GM12878 (cell line): ENCODE measurements at regions not wholly inside any gene's neighbourhood (a gene's known extent, or its start where the extent isn't known, plus 50 kb on each side); places are given as distances from the start of the nearest gene placed in this dataset.
"Not testable (repeated sequence)": the region's sequence is repeated elsewhere in the genome, so short reads cannot be mapped to it uniquely, and the experiment has no call there.

Experiments used
- ATAC-seq: fragments of 200-7000 bp; cut with Tn5 transposase; 3 replicates; pipeline ENCODE4 v1.9.1; 2020; ENCODE audit warnings: mild to moderate bottlenecking, moderate library complexity
- BruUV-seq: library from RNA; stranded (reverse); fragments of 400-500 nt; replicated peaks from 2 replicates; lab custom pipeline; 2021; lab: Mats Ljungman, UMichigan
- CTCF ChIA-PET: fragments of 300-600 bp; sonication (Branson Sonifier 250); formaldehyde crosslinking; extraction: SDS; loops from one replicate; lab custom pipeline; 2021; ENCODE audit warnings: inconsistent platforms; lab: Yijun Ruan, JAX
- POLR2A ChIA-PET: fragments of 350-600 bp; formaldehyde crosslinking; extraction: SDS; loops from one replicate; lab custom pipeline; 2021; ENCODE audit warnings: inconsistent platforms; lab: Charles Lee
- RAD21 ChIA-PET: fragments of 300-600 bp; sonication (Branson Sonifier 250); formaldehyde crosslinking; loops from one replicate; lab custom pipeline; 2023; ENCODE audit warnings: antibody characterized with exemption; ENCODE audit not compliant: unreplicated experiment; lab: Charles Lee
- SMC1A ChIA-PET: fragments of 300-600 bp; sonication (Branson Sonifier 250); formaldehyde crosslinking; loops from one replicate; lab custom pipeline; 2023; ENCODE audit not compliant: unreplicated experiment, uncharacterized antibody; lab: Charles Lee
- DNase-seq: peaks from one replicate; pipeline ENCODE4 v3.0.0-alpha.2; 2011; ENCODE audit warnings: low read depth, low spot score
- FAIRE-seq: peaks from 3 replicates; lab custom pipeline; 2011; peaks lifted over from hg19 to GRCh38; lab: Jason Lieb, UNC
- H2AFZ ChIP-seq: 2 replicates; pipeline ENCODE4 v1.6.0; 2011; ENCODE audit warnings: low read depth, low read length, control low read depth; ENCODE audit not compliant: control insufficient read depth
- H3K27ac ChIP-seq: 2 replicates; pipeline ENCODE4 v1.5.1; 2011; ENCODE audit warnings: control low read depth; ENCODE audit not compliant: control insufficient read depth, insufficient read depth
- H3K27me3 ChIP-seq, 2 experiments: replicated peaks in 1 of 2; 2 replicates each; pipeline versions ENCODE4 v1.6.0 to v1.6.1; 2011; ENCODE audit warnings: low read length in 1 of 2; ENCODE audit not compliant: control insufficient read depth in 2 of 2, insufficient read depth in 2 of 2
- H3K36me3 ChIP-seq, 2 experiments: 2 replicates each; pipeline ENCODE4 v1.5.1; 2011; ENCODE audit warnings: low read length in 1 of 2; ENCODE audit not compliant: control insufficient read depth in 2 of 2, insufficient read depth in 2 of 2
- H3K4me1 ChIP-seq: 2 replicates; pipeline ENCODE4 v1.6.1; 2011; ENCODE audit warnings: mild to moderate bottlenecking, low read length, moderate library complexity, mixed read lengths; ENCODE audit not compliant: control insufficient read depth, insufficient read depth
- H3K4me2 ChIP-seq: 2 replicates; pipeline ENCODE4 v1.6.0; 2011; ENCODE audit warnings: control low read depth; ENCODE audit not compliant: control insufficient read depth, insufficient read depth
- H3K4me3 ChIP-seq: fragments of 200-600 bp; sonication (generic); 2 replicates; pipeline ENCODE4 v1.5.1; 2016
- H3K79me2 ChIP-seq: 2 replicates; pipeline ENCODE4 v1.6.0; 2011; ENCODE audit warnings: low read length; ENCODE audit not compliant: control insufficient read depth, insufficient read depth
- H3K9ac ChIP-seq: 2 replicates; pipeline ENCODE4 v1.8.0; 2011; ENCODE audit warnings: low read length, control low read depth, mixed read lengths; ENCODE audit not compliant: control insufficient read depth, insufficient read depth
- H3K9me3 ChIP-seq: replicated peaks from 3 replicates; pipeline ENCODE4 v1.5.1; 2011; ENCODE audit warnings: mild to moderate bottlenecking, low read length; ENCODE audit not compliant: control insufficient read depth, insufficient read depth
- H4K20me1 ChIP-seq: 2 replicates; pipeline ENCODE4 v1.6.0; 2011; ENCODE audit not compliant: control insufficient read depth, insufficient read depth
- BACH1 ChIP-seq: fragments of 450-650 bp; IDR thresholded peaks from 2 replicates; pipeline ENCODE4 v1.6.1; 2017; ENCODE audit warnings: mild to moderate bottlenecking, borderline replicate concordance
- EP300 ChIP-seq, 2 experiments: fragments of 150-350 bp in 1 of 2; IDR thresholded peaks; 2 replicates each; pipeline ENCODE4 v1.6.1; 2011 to 2012; ENCODE audit warnings: low read depth in 2 of 2, low read length in 2 of 2, borderline replicate concordance in 1 of 2, improper control_type of control experiment in 1 of 2, inconsistent platforms in 1 of 2; ENCODE audit not compliant: control insufficient read depth in 1 of 2
- ETV6 ChIP-seq, 2 experiments: fragments of 450-650 bp in 1 of 2; IDR thresholded peaks in 1 of 2; conservative IDR thresholded peaks in 1 of 2; 2 replicates each; pipeline ENCODE4 v1.6.1; 2014; ENCODE audit warnings: antibody characterized with exemption in 1 of 2, borderline replicate concordance in 1 of 2, low read depth in 1 of 2, mild to moderate bottlenecking in 1 of 2, moderate library complexity in 1 of 2
- JUND ChIP-seq: IDR thresholded peaks from 2 replicates; pipeline ENCODE4 v1.6.1; 2012; ENCODE audit warnings: low read depth, mild to moderate bottlenecking, low read length, improper control_type of control experiment, moderate library complexity
- NBN ChIP-seq: fragments of 450-650 bp; IDR thresholded peaks from 2 replicates; pipeline ENCODE4 v1.6.1; 2016
- NFYB ChIP-seq: IDR thresholded peaks from 2 replicates; pipeline ENCODE4 v1.6.1; 2011; ENCODE audit warnings: low read depth, mild to moderate bottlenecking, low read length, improper control_type of control experiment, moderate library complexity; ENCODE audit not compliant: insufficient read depth
- PKNOX1 ChIP-seq: fragments of 450-650 bp; IDR thresholded peaks from 2 replicates; pipeline ENCODE4 v1.6.1; 2016; ENCODE audit warnings: mild to moderate bottlenecking
- POLR2AphosphoS5 ChIP-seq: IDR thresholded peaks from 2 replicates; pipeline ENCODE4 v1.6.1; 2011; ENCODE audit warnings: mild to moderate bottlenecking, low read length, inconsistent platforms
- RCOR1 ChIP-seq: conservative IDR thresholded peaks from 2 replicates; pipeline ENCODE4 v1.6.1; 2012; ENCODE audit warnings: low read depth, low read length, improper control_type of control experiment
- SREBF1 ChIP-seq: IDR thresholded peaks from 2 replicates; pipeline ENCODE4 v1.6.1; 2012; ENCODE audit warnings: mild to moderate bottlenecking, low read length
- ZBTB4 ChIP-seq: fragments of 450-650 bp; formaldehyde crosslinking; IDR thresholded peaks from 2 replicates; pipeline ENCODE4 v1.4.0; 2022; ENCODE audit warnings: mild to moderate bottlenecking, moderate library complexity
- ZNF207 ChIP-seq: fragments of 450-650 bp; IDR thresholded peaks from 2 replicates; pipeline ENCODE4 v1.6.1; 2014; ENCODE audit warnings: antibody characterized with exemption, mild to moderate bottlenecking, borderline replicate concordance
- WGBS: methylation state at CpG from one replicate; pipeline ENCODE4 v1.1.6; 2016; ENCODE audit warnings: low lambda C conversion rate; ENCODE audit not compliant: insufficient replicate concordance, insufficient coverage; ENCODE audit errors: missing lambda C conversion rate; 5-methylcytosine and 5-hydroxymethylcytosine counted together
- in situ Hi-C: fragments of 300-500 bp; cut with MboI; formaldehyde crosslinking; loops from 9 replicates; pipeline ENCODE4 v1.14.3; 2018; ENCODE audit warnings: mixed read lengths
- intact Hi-C: fragments of 100-400 bp; cut with micrococcal nuclease; formaldehyde crosslinking; loops from one replicate; pipeline ENCODE4 v1.14.2; 2022; ENCODE audit not compliant: unreplicated experiment

GRCh38 chr6:79808921-79809320 is 138.4 kb downstream of the ELOVL4 start (continued):
- no peak for TF ChIP-seq ETV6 (conservative IDR thresholded peaks at IDR 0.05 in 1 of 2, IDR thresholded peaks at IDR 0.05 in 1 of 2; ENCODE audit: borderline replicate concordance in 1 of 2, low read depth in 1 of 2)
- no peak for TF ChIP-seq ZNF207
- no peak for TF ChIP-seq SREBF1
- TF ChIP-seq NBN = no peak
- TF ChIP-seq JUND = no peak
- no peak for TF ChIP-seq POLR2AphosphoS5

- TF ChIP-seq NFYB = peak; percentile 40; the same call in 1 of the 2 replicates
- H2AFZ ChIP-seq, SMC1A ChIA-PET, H3K36me3 ChIP-seq, intact Hi-C loops, H3K9me3 ChIP-seq, RAD21 ChIA-PET, H3K4me1 ChIP-seq, H4K20me1 ChIP-seq, H3K79me2 ChIP-seq, H3K27ac ChIP-seq, POLR2A ChIA-PET, ATAC-seq, in situ Hi-C loops, H3K4me2 ChIP-seq, BruUV-seq, CTCF ChIA-PET, H3K27me3 ChIP-seq, DNase-seq, FAIRE-seq, H3K4me3 ChIP-seq, H3K9ac ChIP-seq: not testable (repeated sequence)
- WGBS = 40% methylated on average over 5 of the region's 5 CpGs
Measured at GRCh38 chr6:79806661-79807060, 140.7 kb downstream of the ELOVL4 start.

GRCh38 chr6:79804732-79805131 is 142.6 kb downstream of the ELOVL4 start:
- no peak overlapping the region for H3K9ac ChIP-seq
- no peaks in the 10 kb centered on the region for H3K79me2 ChIP-seq
- DNase-seq (no peak), FAIRE-seq (no peak), ATAC-seq (no peak)
- intact Hi-C loops (no loop called here), in situ Hi-C loops (no loop called here)
- no peak overlapping the region for H3K27ac ChIP-seq
- ChIA-PET POLR2A (no interaction called here), RAD21 (no interaction called here), CTCF (no interaction called here), SMC1A (no interaction called here)
- no peak overlapping the region for H3K4me3 ChIP-seq
- 29% methylated on average over 3 of the region's 3 CpGs for WGBS
- H3K9me3 ChIP-seq = peaks cover 1% of the 10 kb centered on the region; the same call in 1 of the 3 replicates
- no peaks in the 10 kb centered on the region for H3K4me1 ChIP-seq
- H3K36me3 ChIP-seq = no peaks in the 10 kb centered on the region
- BruUV-seq = no TSS peak
- no peaks in the 10 kb centered on the region for H4K20me1 ChIP-seq
- H3K27me3 ChIP-seq = peaks cover 0 to 5% of the 10 kb centered on the region in 2 experiments; a peak in 1 of 4 replicates
- no peak overlapping the region for H2AFZ ChIP-seq
- H3K4me2 ChIP-seq = no peak overlapping the region
- TF ChIP-seq EP300 (IDR thresholded peaks at IDR 0.05; ENCODE audit: borderline replicate concordance in 1 of 2, control insufficient read depth in 1 of 2, low read depth in 2 of 2, low read length in 2 of 2) = no peak
- no peak for TF ChIP-seq PKNOX1
- no peak for TF ChIP-seq ZBTB4 (CRISPR knock-in tag)
- no peak for TF ChIP-seq RCOR1
- TF ChIP-seq BACH1 = no peak
